IMR-90 (cell line): ENCODE measurements at regions not wholly inside any gene's neighbourhood (a gene's known extent, or its start where the extent isn't known, plus 50 kb on each side); places are given as distances from the start of the nearest gene placed in this dataset.

Source experiments
- ATAC-seq: fragments of 200-7000 bp; cut with Tn5 transposase; 2 replicates; pipeline ENCODE4 v1.9.1; 2020; ENCODE audit warnings: low read depth, mild to moderate bottlenecking, moderate library complexity
- BruUV-seq: library from RNA; stranded (reverse); fragments of 400-500 nt; replicated peaks from 2 replicates; lab custom pipeline; 2021; lab: Mats Ljungman, UMichigan
- CTCF ChIA-PET: fragments of 300-600 bp; formaldehyde crosslinking; extraction: SDS; loops from one replicate; lab custom pipeline; 2021; ENCODE audit warnings: antibody characterized with exemption; lab: Yijun Ruan, JAX
- POLR2A ChIA-PET: fragments of 300-600 bp; sonication (Branson Sonifier 250); formaldehyde crosslinking; loops from one replicate; lab custom pipeline; 2022; ENCODE audit warnings: antibody characterized with exemption; ENCODE audit not compliant: unreplicated experiment; lab: Charles Lee
- DNase-seq: peaks from one replicate; pipeline ENCODE4 v3.0.0; 2013
- H2AFZ ChIP-seq: replicated peaks from 2 replicates; pipeline ENCODE3; 2013; ENCODE audit warnings: low read length, mild to moderate bottlenecking; ENCODE audit not compliant: poor library complexity
- H2AK5ac ChIP-seq: 2 replicates; pipeline ENCODE4 v1.6.1; 2013; ENCODE audit warnings: low read depth, low read length, inconsistent platforms
- H2AK9ac ChIP-seq: replicated peaks from 2 replicates; pipeline ENCODE3; 2013; ENCODE audit warnings: mild to moderate bottlenecking, low read depth, low read length, moderate library complexity; ENCODE audit not compliant: poor library complexity
- H2BK120ac ChIP-seq: 2 replicates; pipeline ENCODE4 v1.6.1; 2013; ENCODE audit warnings: low read depth, low read length, inconsistent platforms
- H2BK15ac ChIP-seq: 3 replicates; pipeline ENCODE4 v1.6.1; 2013; ENCODE audit warnings: low read depth, low read length, inconsistent platforms
- H2BK20ac ChIP-seq: 2 replicates; pipeline ENCODE4 v1.6.1; 2013; ENCODE audit warnings: low read depth, mild to moderate bottlenecking, inconsistent platforms, low read length, moderate library complexity
- H2BK5ac ChIP-seq: 2 replicates; pipeline ENCODE4 v1.6.1; 2013; ENCODE audit warnings: mild to moderate bottlenecking, low read depth, low read length, inconsistent platforms; ENCODE audit not compliant: poor library complexity, severe bottlenecking
- H3K14ac ChIP-seq: replicated peaks from 2 replicates; pipeline ENCODE4 v1.6.1; 2013; ENCODE audit warnings: low read depth, low read length, inconsistent platforms
- H3K18ac ChIP-seq: 2 replicates; pipeline ENCODE4 v1.6.1; 2013; ENCODE audit warnings: low read depth, low read length, control low read depth
- H3K23ac ChIP-seq: 2 replicates; pipeline ENCODE4 v1.6.1; 2013; ENCODE audit warnings: low read depth, low read length, inconsistent platforms
- H3K27ac ChIP-seq: 2 replicates; pipeline ENCODE4 v1.5.1; 2013; ENCODE audit warnings: mild to moderate bottlenecking, control low read depth, low read length; ENCODE audit not compliant: insufficient read depth
- H3K27me3 ChIP-seq: 2 replicates; pipeline ENCODE4 v1.6.1; 2013; ENCODE audit warnings: low read length; ENCODE audit not compliant: control insufficient read depth, insufficient read depth
- H3K36me3 ChIP-seq: 2 replicates; pipeline ENCODE4 v1.6.1; 2013; ENCODE audit warnings: low read length, mixed read lengths; ENCODE audit not compliant: control insufficient read depth, insufficient read depth
- H3K4ac ChIP-seq: 2 replicates; pipeline ENCODE4 v1.6.1; 2013; ENCODE audit warnings: low read depth, low read length, inconsistent platforms
- H3K4me1 ChIP-seq: 2 replicates; pipeline ENCODE4 v1.6.1; 2013; ENCODE audit warnings: low read length, mixed read lengths; ENCODE audit not compliant: control insufficient read depth, insufficient read depth
- H3K4me2 ChIP-seq: 2 replicates; pipeline ENCODE4 v1.6.1; 2013; ENCODE audit warnings: low read depth, mild to moderate bottlenecking, control low read depth, low read length, moderate library complexity
- H3K4me3 ChIP-seq: 2 replicates; pipeline ENCODE4 v1.5.1; 2013; ENCODE audit warnings: low read depth, mild to moderate bottlenecking, control low read depth, low read length, moderate library complexity; ENCODE audit not compliant: insufficient read depth
- H3K56ac ChIP-seq: 2 replicates; pipeline ENCODE4 v1.6.1; 2013; ENCODE audit warnings: low read length, inconsistent platforms; ENCODE audit not compliant: insufficient read depth; ENCODE audit errors: extremely low read depth
- H3K79me1 ChIP-seq, 2 experiments: 2 replicates each; pipeline ENCODE4 v1.6.1; 2013; ENCODE audit warnings: low read length in 2 of 2, inconsistent platforms in 1 of 2, low read depth in 1 of 2
- H3K9ac ChIP-seq: 2 replicates; pipeline ENCODE4 v1.6.1; 2013; ENCODE audit warnings: low read depth, low read length, control low read depth
- H3K9me1 ChIP-seq: 2 replicates; pipeline ENCODE4 v1.6.1; 2013; ENCODE audit warnings: low read length, inconsistent platforms; ENCODE audit not compliant: insufficient read depth
- H3K9me3 ChIP-seq: 2 replicates; pipeline ENCODE4 v1.6.1; 2013; ENCODE audit warnings: low read length; ENCODE audit not compliant: control insufficient read depth, insufficient read depth
- H4K20me1 ChIP-seq: 2 replicates; pipeline ENCODE4 v1.6.1; 2013; ENCODE audit warnings: low read length, inconsistent platforms; ENCODE audit not compliant: insufficient read depth
- H4K5ac ChIP-seq: 2 replicates; pipeline ENCODE4 v1.6.1; 2013; ENCODE audit warnings: mild to moderate bottlenecking, low read depth, low read length, control low read depth
- H4K8ac ChIP-seq, 2 experiments: 2 replicates each; pipeline ENCODE4 v1.6.1; 2013; ENCODE audit warnings: low read depth in 2 of 2, low read length in 2 of 2, control low read depth in 1 of 2, inconsistent platforms in 1 of 2
- H4K91ac ChIP-seq: 2 replicates; pipeline ENCODE4 v1.6.1; 2013; ENCODE audit warnings: low read depth, low read length, inconsistent platforms; ENCODE audit not compliant: insufficient read depth
- FOS ChIP-seq: fragments of 150-350 bp; IDR thresholded peaks from 2 replicates; pipeline ENCODE4 v1.6.1; 2016; ENCODE audit warnings: low read depth, low read length
- MAZ ChIP-seq: IDR thresholded peaks from 2 replicates; pipeline ENCODE4 v1.6.1; 2012; ENCODE audit warnings: low read depth, mild to moderate bottlenecking, low read length, improper control_type of control experiment, moderate library complexity, borderline replicate concordance
- POLR2A ChIP-seq: IDR thresholded peaks from 2 replicates; pipeline ENCODE4 v1.6.1; 2012; ENCODE audit warnings: mild to moderate bottlenecking, low read depth, low read length
- RAD21 ChIP-seq: IDR thresholded peaks from 2 replicates; pipeline ENCODE4 v1.6.1; 2012; ENCODE audit warnings: low read length, improper control_type of control experiment
- RCOR1 ChIP-seq: IDR thresholded peaks from 2 replicates; pipeline ENCODE4 v1.6.1; 2012; ENCODE audit warnings: mild to moderate bottlenecking, low read length, improper control_type of control experiment; ENCODE audit not compliant: insufficient replicate concordance
- RFX5 ChIP-seq: IDR thresholded peaks from 2 replicates; pipeline ENCODE4 v1.8.0; 2012; ENCODE audit warnings: low read depth, mild to moderate bottlenecking, low read length, moderate library complexity
- SMC3 ChIP-seq: fragments of 150-350 bp; IDR thresholded peaks from 2 replicates; pipeline ENCODE4 v1.6.1; 2016; ENCODE audit warnings: low read depth, mild to moderate bottlenecking, antibody characterized with exemption, low read length, moderate library complexity
- WGBS, 2 experiments: methylation state at CpG; one replicate each; pipeline versions ENCODE4 v1.1.5 to v1.1.7; 2013; ENCODE audit warnings: missing lambda C conversion rate in 2 of 2; ENCODE audit not compliant: insufficient read length in 1 of 2; ENCODE audit errors: extremely low coverage in 2 of 2; 5-methylcytosine and 5-hydroxymethylcytosine counted together
- dilution Hi-C: fragments of 300-500 bp; cut with HindIII; formaldehyde crosslinking; loops from one replicate; pipeline ENCODE4 v1.14.3; 2018; ENCODE audit warnings: low sequenced_read_pairs; ENCODE audit not compliant: unreplicated experiment
- in situ Hi-C: fragments of 300-500 bp; cut with MboI; formaldehyde crosslinking; loops from 3 replicates; pipeline ENCODE4 v1.14.3; 2019; ENCODE audit warnings: low sequenced_read_pairs, inconsistent platforms, mixed read lengths
- intact Hi-C: fragments of 100-400 bp; cut with micrococcal nuclease; formaldehyde crosslinking; loops from 2 replicates; pipeline ENCODE4 v1.10.0; 2022
- TF ChIP-seq, protein P1 (sequence below): conservative IDR thresholded peaks from 2 replicates; pipeline ENCODE4 v1.5.1; 2012; ENCODE audit warnings: mild to moderate bottlenecking, low read depth, low read length, improper control_type of control experiment

DNA sequence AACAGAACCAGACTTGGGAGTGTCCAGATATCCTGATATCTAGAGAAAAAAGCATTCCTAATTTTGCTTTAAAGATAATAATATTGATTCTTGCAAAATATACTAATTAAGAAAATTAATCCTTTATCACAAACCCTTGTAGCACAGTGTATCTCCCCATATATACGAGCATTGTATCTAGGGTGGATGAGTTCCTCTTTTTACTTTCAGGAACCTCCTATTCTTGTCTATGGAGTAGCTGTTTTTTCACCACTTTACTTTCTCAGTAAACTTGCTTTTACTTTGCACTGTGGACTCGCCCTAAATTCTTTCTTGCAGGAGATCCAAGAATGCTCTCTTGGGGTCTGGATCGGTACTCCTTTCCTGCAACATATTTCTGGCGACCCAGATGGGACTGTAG is 103.9 kb downstream of the GLUD2 start:
- intact Hi-C loops, result no loop called here
- Histone ChIP-seq H4K91ac (no peak overlapping the region), H3K14ac (no peak overlapping the region), H2AFZ (no peak overlapping the region), H3K4me3 (no peak overlapping the region), H2AK9ac (no peak overlapping the region), H3K4me2 (no peak overlapping the region), H2BK120ac (no peak overlapping the region), H3K36me3 (no peaks in the 10 kb centered on the region), H4K8ac (no peak overlapping the region), H3K23ac (no peak overlapping the region), H3K9me3 (no peaks in the 10 kb centered on the region), H3K4ac (no peak overlapping the region), H2AK5ac (no peak overlapping the region), H2BK15ac (no peak overlapping the region), H3K9me1 (no peaks in the 10 kb centered on the region), H3K27ac (no peak overlapping the region), H3K56ac (no peak overlapping the region), H3K9ac (no peak overlapping the region), H3K79me1 (no peaks in the 10 kb centered on the region), H2BK20ac (no peak overlapping the region), H3K18ac (no peak overlapping the region), H4K20me1 (no peaks in the 10 kb centered on the region), H3K4me1 (no peaks in the 10 kb centered on the region), H2BK5ac (no peak overlapping the region), H3K27me3 (no peaks in the 10 kb centered on the region), H4K5ac (no peak overlapping the region)
- DNase-seq, result no peak
- BruUV-seq, result no TSS peak
- CTCF ChIA-PET, result no interaction called here
- POLR2A ChIA-PET, result no interaction called here
- no peak for TF ChIP-seq RAD21
- no peak for TF ChIP-seq POLR2A
- no peak for TF ChIP-seq MAZ
- TF ChIP-seq SMC3, result no peak
- TF ChIP-seq, protein P1, sequence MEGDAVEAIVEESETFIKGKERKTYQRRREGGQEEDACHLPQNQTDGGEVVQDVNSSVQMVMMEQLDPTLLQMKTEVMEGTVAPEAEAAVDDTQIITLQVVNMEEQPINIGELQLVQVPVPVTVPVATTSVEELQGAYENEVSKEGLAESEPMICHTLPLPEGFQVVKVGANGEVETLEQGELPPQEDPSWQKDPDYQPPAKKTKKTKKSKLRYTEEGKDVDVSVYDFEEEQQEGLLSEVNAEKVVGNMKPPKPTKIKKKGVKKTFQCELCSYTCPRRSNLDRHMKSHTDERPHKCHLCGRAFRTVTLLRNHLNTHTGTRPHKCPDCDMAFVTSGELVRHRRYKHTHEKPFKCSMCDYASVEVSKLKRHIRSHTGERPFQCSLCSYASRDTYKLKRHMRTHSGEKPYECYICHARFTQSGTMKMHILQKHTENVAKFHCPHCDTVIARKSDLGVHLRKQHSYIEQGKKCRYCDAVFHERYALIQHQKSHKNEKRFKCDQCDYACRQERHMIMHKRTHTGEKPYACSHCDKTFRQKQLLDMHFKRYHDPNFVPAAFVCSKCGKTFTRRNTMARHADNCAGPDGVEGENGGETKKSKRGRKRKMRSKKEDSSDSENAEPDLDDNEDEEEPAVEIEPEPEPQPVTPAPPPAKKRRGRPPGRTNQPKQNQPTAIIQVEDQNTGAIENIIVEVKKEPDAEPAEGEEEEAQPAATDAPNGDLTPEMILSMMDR, result no peak
- no peak for TF ChIP-seq FOS
- no peak for TF ChIP-seq RFX5
- TF ChIP-seq RCOR1, result no peak
- in situ Hi-C loops, result no loop called here
- dilution Hi-C loops, result no loop called here
- no CpG with 5 or more reads among the region's 4 CpGs for WGBS, 2 experiments
- no peak for ATAC-seq
